ENCODE measurements at regions not wholly inside any gene's neighbourhood (a gene's known extent, or its start where the extent isn't known, plus 50 kb on each side); places are given as distances from the start of the nearest gene placed in this dataset.

DNA sequence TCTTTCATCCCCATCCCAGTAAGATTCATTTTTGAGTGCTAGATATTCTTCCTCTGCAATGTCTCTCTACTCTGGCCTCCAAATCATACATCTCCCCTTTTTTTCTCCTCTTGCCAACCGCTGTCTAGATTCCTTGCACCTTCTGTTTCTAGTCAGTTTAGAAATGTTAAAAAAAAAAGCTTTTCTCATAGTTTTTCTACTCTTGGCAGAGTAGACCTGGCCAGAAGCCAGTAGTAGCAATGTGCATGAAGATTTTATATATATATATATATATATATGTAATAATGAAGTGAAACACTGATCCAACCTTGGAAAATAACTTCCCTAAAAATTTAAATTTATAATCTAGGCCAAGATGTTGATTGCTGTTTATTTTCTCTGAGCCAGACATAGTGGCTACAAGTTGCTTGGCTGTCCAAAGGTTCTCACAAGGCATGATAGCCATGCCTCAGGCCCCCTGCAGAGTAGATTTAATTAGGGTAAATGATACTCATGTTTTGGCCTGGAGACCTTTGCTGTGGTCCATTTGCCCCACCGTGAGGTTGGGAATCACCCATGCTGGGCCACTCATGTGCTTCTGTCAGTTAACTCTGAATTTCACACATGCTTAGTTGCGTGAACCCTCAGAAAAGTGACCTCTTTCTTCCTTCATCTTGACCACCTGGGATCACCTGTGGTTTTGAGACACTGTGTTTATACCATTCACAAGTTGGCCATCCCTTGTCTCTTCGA, 103.4 kb upstream of the KCNE2 start:
- no peak overlapping the region for H3K4me3 ChIP-seq (ENCODE audit: low read length)
- TF ChIP-seq, protein P1, sequence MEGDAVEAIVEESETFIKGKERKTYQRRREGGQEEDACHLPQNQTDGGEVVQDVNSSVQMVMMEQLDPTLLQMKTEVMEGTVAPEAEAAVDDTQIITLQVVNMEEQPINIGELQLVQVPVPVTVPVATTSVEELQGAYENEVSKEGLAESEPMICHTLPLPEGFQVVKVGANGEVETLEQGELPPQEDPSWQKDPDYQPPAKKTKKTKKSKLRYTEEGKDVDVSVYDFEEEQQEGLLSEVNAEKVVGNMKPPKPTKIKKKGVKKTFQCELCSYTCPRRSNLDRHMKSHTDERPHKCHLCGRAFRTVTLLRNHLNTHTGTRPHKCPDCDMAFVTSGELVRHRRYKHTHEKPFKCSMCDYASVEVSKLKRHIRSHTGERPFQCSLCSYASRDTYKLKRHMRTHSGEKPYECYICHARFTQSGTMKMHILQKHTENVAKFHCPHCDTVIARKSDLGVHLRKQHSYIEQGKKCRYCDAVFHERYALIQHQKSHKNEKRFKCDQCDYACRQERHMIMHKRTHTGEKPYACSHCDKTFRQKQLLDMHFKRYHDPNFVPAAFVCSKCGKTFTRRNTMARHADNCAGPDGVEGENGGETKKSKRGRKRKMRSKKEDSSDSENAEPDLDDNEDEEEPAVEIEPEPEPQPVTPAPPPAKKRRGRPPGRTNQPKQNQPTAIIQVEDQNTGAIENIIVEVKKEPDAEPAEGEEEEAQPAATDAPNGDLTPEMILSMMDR (conservative IDR thresholded peaks at IDR 0.05; ENCODE audit: low read depth, low read length) = no peak
- no peak for DNase-seq (ENCODE audit: low read depth)

DNA sequence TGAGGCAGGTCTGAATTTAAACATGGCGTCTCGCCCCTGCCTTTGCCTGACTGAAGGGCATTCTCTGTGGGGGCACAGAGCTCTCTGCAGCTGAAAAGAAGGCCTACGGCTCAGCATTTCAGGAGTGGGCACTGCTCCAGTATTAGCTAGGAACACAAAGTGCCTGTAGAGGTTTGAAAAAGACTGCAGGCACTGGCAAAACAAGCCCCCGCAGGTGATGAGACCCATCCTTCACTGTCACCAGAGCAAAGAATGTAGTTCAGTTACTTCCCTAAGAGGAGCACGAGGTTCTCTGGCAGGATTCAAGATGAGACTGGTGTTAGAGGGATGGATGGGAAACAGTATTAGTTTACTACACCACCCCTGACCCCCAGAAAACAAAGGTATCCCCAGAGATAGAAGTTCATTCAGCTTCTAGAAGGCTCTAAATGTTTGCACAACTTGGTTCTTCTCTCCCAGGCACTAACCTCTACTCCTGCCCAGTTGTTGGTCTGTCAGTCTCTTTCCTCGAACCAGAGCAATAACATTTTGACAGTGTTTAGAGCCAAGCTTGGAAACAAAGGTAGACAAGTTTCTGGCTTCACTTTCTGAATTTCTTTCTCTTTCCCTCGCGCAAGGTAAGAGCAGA, 101.9 kb upstream of the KCNE2 start:
- no peak overlapping the region for H3K4me3 ChIP-seq (ENCODE audit: low read length)
- TF ChIP-seq, protein P1 (conservative IDR thresholded peaks at IDR 0.05; ENCODE audit: low read depth, low read length) = no peak
- DNase-seq (ENCODE audit: low read depth) = no peak

DNA sequence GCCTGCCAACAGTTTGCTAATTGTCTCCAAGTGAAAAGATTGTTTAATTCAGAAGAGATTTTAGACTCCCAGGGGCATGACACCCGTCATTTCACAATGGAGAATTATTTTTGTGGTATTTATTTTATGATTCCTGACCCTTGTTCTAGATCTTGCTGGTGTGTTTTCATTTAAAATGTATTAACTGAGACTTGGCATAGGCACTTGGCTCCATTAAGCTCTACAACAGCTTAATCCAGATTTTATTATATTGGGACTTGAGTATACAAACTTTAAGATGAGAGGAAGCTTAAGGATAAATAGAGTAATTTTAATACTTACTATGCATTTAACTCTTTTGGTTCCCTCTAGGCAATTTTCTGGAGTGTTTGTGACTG, 101.3 kb upstream of the KCNE2 start:
- peak; percentile 4 for DNase-seq (ENCODE audit: low read depth)
- TF ChIP-seq, protein P1 (conservative IDR thresholded peaks at IDR 0.05; ENCODE audit: low read depth, low read length) = no peak
- no peak overlapping the region for H3K4me3 ChIP-seq (ENCODE audit: low read length)

DNA sequence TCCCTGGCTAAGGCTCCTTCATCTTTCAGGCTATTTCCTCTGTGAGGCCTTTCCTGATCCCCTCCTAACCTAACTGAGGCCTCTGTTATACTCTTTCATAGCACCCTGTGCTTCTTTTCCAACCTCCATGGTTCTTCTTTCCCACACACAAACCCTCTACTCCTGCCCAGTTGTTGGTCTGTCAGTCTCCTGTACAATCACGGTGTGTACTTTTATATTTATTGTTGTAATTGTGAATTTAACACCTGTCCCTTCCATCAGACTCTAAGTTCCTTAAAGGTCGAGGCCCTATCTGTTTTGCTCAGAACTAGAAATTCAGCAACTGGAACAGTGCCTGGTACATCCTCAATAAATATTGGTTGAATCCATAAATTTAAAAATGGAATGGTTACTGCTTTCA, 100.2 kb upstream of the KCNE2 start:
- H3K4me3 ChIP-seq (ENCODE audit: low read length) = no peak overlapping the region
- DNase-seq (ENCODE audit: low read depth) = no peak
- TF ChIP-seq, protein P1 (conservative IDR thresholded peaks at IDR 0.05; ENCODE audit: low read depth, low read length) = no peak

DNA sequence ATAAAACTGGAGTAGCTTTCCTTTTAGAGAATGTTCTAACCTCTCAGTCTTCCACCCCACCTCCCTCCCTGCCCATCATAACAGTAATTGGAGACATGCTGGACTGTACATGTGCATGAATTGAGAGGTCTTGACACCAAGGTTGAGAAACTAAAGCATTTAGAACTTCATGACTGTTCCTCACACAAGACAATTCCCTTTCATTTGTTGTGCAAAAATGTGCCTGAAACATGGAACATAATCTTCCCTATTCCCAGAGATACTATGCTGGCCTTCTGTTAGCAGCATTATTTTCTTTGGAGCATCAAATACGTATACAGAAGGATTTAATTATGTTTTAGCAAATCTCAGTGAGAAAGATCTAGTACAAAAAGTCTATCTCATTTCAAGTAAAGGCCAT, 97.5 kb upstream of the KCNE2 start:
- TF ChIP-seq, protein P1 (conservative IDR thresholded peaks at IDR 0.05; ENCODE audit: low read depth, low read length) = no peak
- H3K4me3 ChIP-seq (ENCODE audit: low read length) = no peak overlapping the region
- no peak for DNase-seq (ENCODE audit: low read depth)

DNA sequence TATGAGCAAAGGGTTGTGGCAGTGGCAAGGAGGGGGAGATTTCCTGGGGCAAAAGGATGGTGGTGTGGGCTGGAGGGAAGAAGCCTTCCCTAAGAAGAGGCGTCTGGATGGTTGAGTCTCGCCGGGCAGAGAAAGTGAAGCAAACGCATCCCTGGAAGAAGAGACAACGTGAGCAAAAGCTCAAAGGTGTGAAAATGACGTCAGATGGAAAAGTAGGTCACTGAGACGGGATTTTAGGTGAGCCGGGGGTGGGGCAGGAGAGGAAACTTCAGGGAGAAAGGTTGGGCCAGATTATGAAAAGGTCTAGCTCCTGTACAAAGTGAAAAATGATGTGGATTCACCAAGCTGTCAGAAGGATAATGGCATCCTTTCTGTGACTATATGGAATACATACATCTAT, 95.3 kb upstream of the KCNE2 start:
- no peak for DNase-seq (ENCODE audit: low read depth)
- H3K4me3 ChIP-seq (ENCODE audit: low read length) = no peak overlapping the region
- TF ChIP-seq, protein P1 (conservative IDR thresholded peaks at IDR 0.05; ENCODE audit: low read depth, low read length) = no peak

DNA sequence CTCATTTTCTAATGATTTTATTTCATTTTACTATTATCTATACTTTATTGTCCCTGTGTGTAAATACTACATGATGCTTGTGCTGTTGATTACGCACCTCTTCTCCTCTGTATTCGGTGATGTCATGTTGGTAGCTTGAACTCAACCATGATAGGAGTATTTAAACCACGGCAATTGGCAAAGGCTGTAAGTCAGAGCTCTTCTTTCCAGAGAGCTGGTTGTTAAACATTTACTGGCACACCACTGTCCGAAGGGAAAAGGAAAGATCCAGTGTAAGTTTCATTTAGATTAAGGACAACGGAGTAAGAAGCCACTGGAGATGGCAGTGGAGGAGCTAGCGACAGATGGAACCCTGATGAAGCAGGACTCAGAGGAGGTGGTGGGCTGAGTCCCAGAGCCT, 93.4 kb upstream of the KCNE2 start:
- H3K4me3 ChIP-seq (ENCODE audit: low read length) = no peak overlapping the region
- TF ChIP-seq, protein P1 (conservative IDR thresholded peaks at IDR 0.05; ENCODE audit: low read depth, low read length) = no peak
- no peak for DNase-seq (ENCODE audit: low read depth)

Measured in retinal pigment epithelial cell (primary cell).